Endothelial cell (in vitro differentiated cells): ENCODE measurements at regions not wholly inside any gene's neighbourhood (a gene's known extent, or its start where the extent isn't known, plus 50 kb on each side); places are given as distances from the start of the nearest gene placed in this dataset.

ENCODE experiments used
- DNase-seq: peaks from one replicate; pipeline ENCODE4 v3.0.0; 2021; ENCODE audit warnings: low spot score
- H3K27ac Mint-ChIP-seq: one replicate; pipeline ENCODE4 v1.8.0; 2021; ENCODE audit warnings: mixed read lengths, inconsistent platforms; ENCODE audit not compliant: unreplicated experiment
- H3K27me3 Mint-ChIP-seq: one replicate; pipeline ENCODE4 v1.8.0; 2021; ENCODE audit warnings: mild to moderate bottlenecking, moderate library complexity, mixed read lengths, inconsistent platforms; ENCODE audit not compliant: unreplicated experiment
- H3K36me3 Mint-ChIP-seq: one replicate; pipeline ENCODE4 v1.8.0; 2021; ENCODE audit warnings: mild to moderate bottlenecking, low read depth, mixed read lengths, inconsistent platforms; ENCODE audit not compliant: unreplicated experiment
- H3K4me1 Mint-ChIP-seq: one replicate; pipeline ENCODE4 v1.8.0; 2021; ENCODE audit warnings: mild to moderate bottlenecking, mixed read lengths, inconsistent platforms; ENCODE audit not compliant: unreplicated experiment
- H3K4me3 Mint-ChIP-seq: one replicate; pipeline ENCODE4 v1.8.0; 2021; ENCODE audit warnings: mild to moderate bottlenecking, mixed read lengths, inconsistent platforms; ENCODE audit not compliant: unreplicated experiment
- H3K9me3 Mint-ChIP-seq: one replicate; pipeline ENCODE4 v1.8.0; 2021; ENCODE audit warnings: mixed read lengths, inconsistent platforms; ENCODE audit not compliant: unreplicated experiment
- TF ChIP-seq, protein P1 (sequence below): fragments of 200-600 bp; sonication (generic); IDR thresholded peaks from one replicate; pipeline ENCODE4 v1.5.0; 2021; ENCODE audit warnings: antibody characterized with exemption; ENCODE audit not compliant: unreplicated experiment

DNA sequence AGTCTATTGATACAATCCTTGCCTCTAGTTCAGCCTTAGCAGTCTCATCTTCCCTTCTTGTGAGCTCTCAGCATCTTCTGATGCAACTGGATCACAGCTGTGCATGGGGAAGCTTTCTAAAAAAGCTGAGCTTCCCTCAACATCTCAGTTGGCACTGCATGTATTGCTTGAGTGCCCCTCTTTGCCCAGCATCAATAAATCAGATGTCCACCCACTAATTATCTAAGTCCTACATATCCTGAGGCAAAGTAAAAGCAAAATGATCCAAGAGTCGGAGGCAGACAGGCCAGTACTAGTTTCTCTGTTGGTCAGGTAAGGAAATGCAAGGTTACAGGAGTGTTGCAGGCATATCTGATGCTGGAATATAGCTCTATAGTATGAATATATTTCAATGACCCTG is 334.5 kb upstream of the NCAM1 start:
- no peak overlapping the region for H3K27ac Mint-ChIP-seq
- H3K4me1 Mint-ChIP-seq = peaks cover 13% of the 10 kb centered on the region
- no peaks in the 10 kb centered on the region for H3K9me3 Mint-ChIP-seq
- no peak for DNase-seq
- H3K36me3 Mint-ChIP-seq = no peaks in the 10 kb centered on the region
- no peak overlapping the region for H3K4me3 Mint-ChIP-seq
- no peaks in the 10 kb centered on the region for H3K27me3 Mint-ChIP-seq
- TF ChIP-seq, protein P1, sequence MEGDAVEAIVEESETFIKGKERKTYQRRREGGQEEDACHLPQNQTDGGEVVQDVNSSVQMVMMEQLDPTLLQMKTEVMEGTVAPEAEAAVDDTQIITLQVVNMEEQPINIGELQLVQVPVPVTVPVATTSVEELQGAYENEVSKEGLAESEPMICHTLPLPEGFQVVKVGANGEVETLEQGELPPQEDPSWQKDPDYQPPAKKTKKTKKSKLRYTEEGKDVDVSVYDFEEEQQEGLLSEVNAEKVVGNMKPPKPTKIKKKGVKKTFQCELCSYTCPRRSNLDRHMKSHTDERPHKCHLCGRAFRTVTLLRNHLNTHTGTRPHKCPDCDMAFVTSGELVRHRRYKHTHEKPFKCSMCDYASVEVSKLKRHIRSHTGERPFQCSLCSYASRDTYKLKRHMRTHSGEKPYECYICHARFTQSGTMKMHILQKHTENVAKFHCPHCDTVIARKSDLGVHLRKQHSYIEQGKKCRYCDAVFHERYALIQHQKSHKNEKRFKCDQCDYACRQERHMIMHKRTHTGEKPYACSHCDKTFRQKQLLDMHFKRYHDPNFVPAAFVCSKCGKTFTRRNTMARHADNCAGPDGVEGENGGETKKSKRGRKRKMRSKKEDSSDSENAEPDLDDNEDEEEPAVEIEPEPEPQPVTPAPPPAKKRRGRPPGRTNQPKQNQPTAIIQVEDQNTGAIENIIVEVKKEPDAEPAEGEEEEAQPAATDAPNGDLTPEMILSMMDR = no peak

DNA sequence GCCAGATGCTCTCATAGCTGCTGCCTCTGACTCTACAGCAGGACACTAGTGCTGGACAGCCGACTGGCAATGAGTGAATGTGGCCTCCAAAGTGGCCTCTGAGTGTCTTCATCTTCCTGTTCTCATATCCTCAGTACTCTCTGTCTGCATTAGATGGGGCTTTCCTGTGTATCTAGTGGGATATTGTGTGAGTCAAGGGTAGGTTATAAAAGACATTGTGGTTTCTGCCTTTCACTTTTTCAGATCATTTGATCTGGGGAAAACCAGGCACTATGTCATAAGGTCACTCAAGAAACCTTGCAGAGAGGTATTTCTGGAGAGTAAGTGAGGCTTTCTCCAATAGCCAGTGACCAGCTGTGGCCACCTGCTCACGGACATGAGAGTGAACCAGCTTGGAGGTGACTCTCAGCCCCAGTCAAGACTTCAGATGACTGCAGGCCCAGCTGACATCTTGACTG is 333.6 kb upstream of the NCAM1 start:
- peaks cover 13% of the 10 kb centered on the region for H3K4me1 Mint-ChIP-seq
- H3K4me3 Mint-ChIP-seq = no peak overlapping the region
- TF ChIP-seq, protein P1 = no peak
- H3K27ac Mint-ChIP-seq = no peak overlapping the region
- no peaks in the 10 kb centered on the region for H3K36me3 Mint-ChIP-seq
- H3K27me3 Mint-ChIP-seq = no peaks in the 10 kb centered on the region
- no peaks in the 10 kb centered on the region for H3K9me3 Mint-ChIP-seq
- DNase-seq = no peak

DNA sequence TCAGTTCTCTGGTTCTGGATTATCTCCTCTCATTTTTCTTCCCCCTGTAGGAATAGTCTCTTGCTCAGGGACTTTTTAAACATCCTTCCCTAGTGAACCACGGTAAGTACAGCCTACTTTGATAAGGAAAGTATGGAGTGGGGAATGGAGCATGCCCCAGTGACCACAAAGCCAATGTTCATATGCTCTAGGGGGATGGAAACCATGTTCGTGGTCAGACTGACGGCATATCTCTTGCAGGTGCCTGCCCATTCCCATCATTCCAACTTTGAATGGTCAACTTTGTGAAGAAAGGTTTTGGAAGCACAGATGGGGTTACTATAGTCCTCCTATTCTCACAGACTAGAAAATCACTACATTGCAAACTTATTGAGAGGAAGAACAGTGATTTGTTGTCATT is 332.5 kb upstream of the NCAM1 start:
- Mint-ChIP-seq H3K36me3 (no peaks in the 10 kb centered on the region), H3K4me1 (peaks cover 13% of the 10 kb centered on the region), H3K4me3 (no peak overlapping the region), H3K9me3 (no peaks in the 10 kb centered on the region), H3K27me3 (no peaks in the 10 kb centered on the region), H3K27ac (no peak overlapping the region)
- DNase-seq = no peak
- TF ChIP-seq, protein P1 = no peak

DNA sequence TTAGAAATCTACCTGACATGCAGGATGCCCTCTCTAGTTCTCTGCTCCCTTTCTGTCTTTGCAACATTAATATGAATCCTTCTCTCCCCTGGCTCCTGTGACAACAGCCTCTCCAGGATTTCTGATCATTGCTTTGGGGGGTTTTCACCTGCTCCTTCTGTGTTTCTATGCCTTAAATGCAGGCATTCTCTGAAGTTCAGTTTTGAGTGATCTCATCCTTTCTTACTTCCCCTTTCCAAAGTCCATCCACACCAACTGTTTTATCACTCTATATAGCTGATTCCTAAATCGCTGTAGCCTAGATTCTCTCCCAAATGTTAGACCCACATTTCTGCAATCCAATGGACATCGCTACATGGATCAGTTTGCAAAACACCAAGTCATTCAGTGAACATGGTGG is 330.7 kb upstream of the NCAM1 start:
- Mint-ChIP-seq H3K27ac (no peak overlapping the region), H3K4me1 (peaks cover 16% of the 10 kb centered on the region), H3K27me3 (no peaks in the 10 kb centered on the region), H3K9me3 (no peaks in the 10 kb centered on the region), H3K36me3 (no peaks in the 10 kb centered on the region), H3K4me3 (no peak overlapping the region)
- no peak for DNase-seq
- TF ChIP-seq, protein P1 = no peak

DNA sequence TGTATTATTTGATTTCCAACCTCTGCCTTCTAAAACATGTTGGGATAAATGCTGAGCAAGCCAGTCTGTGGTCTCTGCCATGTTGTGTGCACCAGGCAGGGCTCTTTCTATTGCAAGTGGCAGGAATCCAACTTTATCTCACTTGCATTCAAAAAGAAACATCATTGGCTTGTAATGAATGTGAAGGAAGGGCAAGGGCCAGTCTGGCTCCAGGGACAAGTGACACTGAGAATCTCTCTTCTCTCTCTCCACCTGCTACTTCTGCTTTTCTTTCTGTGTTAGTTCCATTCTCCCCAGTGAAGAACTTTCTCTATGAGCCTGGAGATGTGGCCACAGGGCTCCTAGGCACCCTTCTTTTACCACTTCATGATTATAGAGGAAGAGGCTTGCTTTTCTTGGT is 329.9 kb upstream of the NCAM1 start:
- Mint-ChIP-seq H3K36me3 (no peaks in the 10 kb centered on the region), H3K4me3 (no peak overlapping the region), H3K4me1 (peaks cover 16% of the 10 kb centered on the region), H3K9me3 (no peaks in the 10 kb centered on the region), H3K27me3 (no peaks in the 10 kb centered on the region), H3K27ac (no peak overlapping the region)
- DNase-seq = no peak
- TF ChIP-seq, protein P1 = no peak
